Erythroblast (primary cell): ENCODE measurements at regions not wholly inside any gene's neighbourhood (a gene's known extent, or its start where the extent isn't known, plus 50 kb on each side); places are given as distances from the start of the nearest gene placed in this dataset.
"Not testable (repeated sequence)": the region's sequence is repeated elsewhere in the genome, so short reads cannot be mapped to it uniquely, and the experiment has no call there.

ENCODE experiments used
- DNase-seq, 2 experiments: peaks; one replicate each; lab custom pipeline; 2025; lab: John Stamatoyannopoulos, UW
- GATA1 ChIP-seq: IDR thresholded peaks from 2 replicates; pipeline ENCODE4 v1.6.1; 2011; ENCODE audit warnings: low read depth, mild to moderate bottlenecking, control low read depth, low read length, moderate library complexity
- POLR2A ChIP-seq: IDR thresholded peaks from 2 replicates; pipeline ENCODE4 v1.6.1; 2011; ENCODE audit warnings: mild to moderate bottlenecking, low read length

GRCh38 chr7:142626420-142627035 is 122.7 kb upstream of the PRSS1 start:
- DNase-seq, result peak; percentile 42 to 73
- TF ChIP-seq POLR2A (no peak), GATA1 (no peak)

- DNase-seq, result not testable (repeated sequence)
Observed at GRCh38 chr7:142625216-142625615, 124.1 kb upstream of the PRSS1 start.

DNA sequence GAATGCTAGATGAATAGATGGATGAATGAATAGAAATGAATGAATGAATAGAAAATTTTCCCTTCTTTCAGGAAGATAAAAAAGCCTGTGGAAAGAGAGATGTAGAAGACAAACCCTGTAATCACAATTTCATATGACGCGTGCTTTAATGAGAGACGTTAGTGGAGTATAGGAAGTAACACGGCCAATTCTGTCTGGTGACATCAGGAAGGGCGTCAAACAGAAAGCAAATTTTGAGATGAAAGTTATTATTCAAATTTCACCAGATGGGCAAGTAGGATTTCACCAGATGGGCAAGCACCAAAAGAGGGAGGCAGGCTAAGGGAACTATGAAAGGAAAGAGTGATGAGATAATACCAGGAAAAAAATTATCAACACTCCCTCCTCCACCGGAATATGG is 128.9 kb upstream of the PRSS1 start:
- TF ChIP-seq GATA1 (no peak), POLR2A (no peak)
- no peak for DNase-seq

DNA sequence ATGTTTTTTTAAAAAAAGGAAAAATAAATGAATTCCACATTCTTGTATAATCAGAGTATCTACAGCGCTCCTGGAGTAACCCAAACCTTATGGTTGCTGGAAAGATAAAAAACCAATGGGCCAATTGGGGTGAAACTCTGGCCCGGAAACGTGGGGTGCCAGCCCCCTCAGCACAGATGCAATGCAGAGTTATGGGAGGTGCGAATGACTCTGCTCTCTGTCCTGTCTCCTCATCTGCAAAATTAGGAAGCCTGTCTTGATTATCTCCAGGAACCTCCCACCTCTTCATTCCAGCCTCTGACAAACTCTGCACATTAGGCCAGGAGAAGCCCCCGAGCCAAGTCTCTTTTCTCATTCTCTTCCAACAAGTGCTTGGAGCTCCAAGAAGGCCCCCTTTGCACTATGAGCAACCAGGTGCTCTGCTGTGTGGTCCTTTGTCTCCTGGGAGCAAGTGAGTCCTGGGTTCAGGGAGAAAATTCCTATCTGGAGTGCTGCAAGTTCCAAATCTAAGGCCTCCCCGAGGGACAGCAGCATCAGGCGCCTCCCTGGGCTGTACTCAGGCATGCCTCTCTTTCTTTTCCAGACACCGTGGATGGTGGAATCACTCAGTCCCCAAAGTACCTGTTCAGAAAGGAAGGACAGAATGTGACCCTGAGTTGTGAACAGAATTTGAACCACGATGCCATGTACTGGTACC is 130.5 kb upstream of the PRSS1 start:
- no peak for TF ChIP-seq GATA1
- TF ChIP-seq POLR2A, result no peak
- no peak for DNase-seq

DNA sequence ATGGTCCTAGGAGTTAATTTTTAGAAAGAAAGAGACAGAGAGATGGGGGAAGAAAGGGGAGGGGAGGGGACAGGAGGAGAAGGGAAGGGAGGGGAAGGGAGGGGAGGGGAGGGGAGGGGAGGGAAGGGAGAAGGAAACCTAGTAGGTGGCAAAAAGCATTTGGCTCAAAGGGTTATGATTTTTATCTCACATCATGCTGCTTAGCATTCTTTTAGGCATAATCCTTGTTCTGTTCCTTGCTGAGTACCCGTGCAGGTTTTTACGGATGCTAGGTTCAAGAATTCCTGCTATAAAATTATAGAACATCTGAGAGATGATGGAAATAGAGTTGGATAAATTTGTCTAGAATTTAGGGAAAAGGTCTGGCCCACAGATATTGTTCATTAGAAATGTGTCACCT is 132.4 kb upstream of the PRSS1 start:
- no peak for TF ChIP-seq GATA1
- TF ChIP-seq POLR2A, result no peak
- no peak for DNase-seq

DNA sequence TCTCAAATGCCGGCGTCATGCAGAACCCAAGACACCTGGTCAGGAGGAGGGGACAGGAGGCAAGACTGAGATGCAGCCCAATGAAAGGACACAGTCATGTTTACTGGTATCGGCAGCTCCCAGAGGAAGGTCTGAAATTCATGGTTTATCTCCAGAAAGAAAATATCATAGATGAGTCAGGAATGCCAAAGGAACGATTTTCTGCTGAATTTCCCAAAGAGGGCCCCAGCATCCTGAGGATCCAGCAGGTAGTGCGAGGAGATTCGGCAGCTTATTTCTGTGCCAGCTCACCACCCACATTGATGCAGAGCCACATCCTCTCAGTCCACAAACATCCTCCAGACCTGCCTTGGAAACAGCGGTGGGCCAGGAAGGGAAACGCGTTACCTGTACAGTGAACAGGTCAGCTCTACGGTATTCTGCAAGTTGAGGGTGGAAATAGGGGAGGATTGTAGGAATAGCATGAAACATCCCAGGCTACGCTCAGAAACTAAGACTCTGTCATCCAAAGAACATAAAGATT is 133.1 kb upstream of the PRSS1 start:
- no peak for TF ChIP-seq POLR2A
- no peak for TF ChIP-seq GATA1
- no peak for DNase-seq

GRCh38 chr7:142615508-142615907 is 133.8 kb upstream of the PRSS1 start:
- TF ChIP-seq POLR2A (no peak), GATA1 (no peak)

DNA sequence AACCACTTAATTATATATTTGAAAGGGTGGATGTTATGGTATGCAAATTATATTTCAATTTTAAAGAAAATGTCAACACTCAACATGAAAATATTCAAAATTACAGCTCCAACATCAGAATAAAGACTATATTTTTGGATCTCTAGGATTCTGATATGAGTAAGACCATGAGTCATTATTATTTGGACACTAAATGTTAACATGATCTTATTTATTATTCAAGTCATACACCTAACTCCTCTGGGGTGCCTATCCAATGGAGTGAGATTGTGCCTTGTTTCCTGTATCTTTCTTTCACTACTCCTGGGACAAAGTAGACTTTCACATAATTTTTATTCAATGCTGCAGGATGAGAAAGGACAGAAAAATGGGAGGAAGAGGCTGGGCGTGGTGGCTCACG is 135.2 kb upstream of the PRSS1 start:
- no peak for DNase-seq
- TF ChIP-seq POLR2A (no peak), GATA1 (no peak)

More at GRCh38 chr7:142615508-142615907, 133.8 kb upstream of the PRSS1 start:
- DNase-seq, result no peak

GRCh38 chr7:142612237-142612881 is 136.9 kb upstream of the PRSS1 start:
- TF ChIP-seq GATA1, result no peak
- TF ChIP-seq POLR2A, result no peak
- no peak for DNase-seq

- TF ChIP-seq GATA1 (no peak), POLR2A (no peak)
- DNase-seq, result peak; percentile 36 to 53
Observed at GRCh38 chr7:142611566-142612236, 137.6 kb upstream of the PRSS1 start.

- DNase-seq, result peak; percentile 42 to 67
- TF ChIP-seq GATA1 (no peak), POLR2A (no peak)
Observed at GRCh38 chr7:142608630-142609428, 140.4 kb upstream of the PRSS1 start.

- peak in 1 of 2 experiments; percentile 7 for DNase-seq
Observed at GRCh38 chr7:142607351-142607750, 141.9 kb upstream of the PRSS1 start.

GRCh38 chr7:142606081-142606480 is 143.2 kb upstream of the PRSS1 start:
- no peak for DNase-seq
- TF ChIP-seq GATA1, result no peak

More at GRCh38 chr7:142607351-142607750, 141.9 kb upstream of the PRSS1 start:
- TF ChIP-seq GATA1 (no peak), POLR2A (no peak)

GRCh38 chr7:142604671-142605070 is 144.6 kb upstream of the PRSS1 start:
- no peak for TF ChIP-seq POLR2A
- no peak for TF ChIP-seq GATA1
- DNase-seq, result no peak
